HG02840 (cell line): ENCODE measurements at regions not wholly inside any gene's neighbourhood (a gene's known extent, or its start where the extent isn't known, plus 50 kb on each side); places are given as distances from the start of the nearest gene placed in this dataset.

Experiments
- ATAC-seq: cut with Tn5 transposase; IDR thresholded peaks from one replicate; pipeline ENCODE4 v1.9.1; 2021; ENCODE audit warnings: mild to moderate bottlenecking, moderate library complexity, moderate number of reproducible peaks; ENCODE audit not compliant: unreplicated experiment, low FRiP score

DNA sequence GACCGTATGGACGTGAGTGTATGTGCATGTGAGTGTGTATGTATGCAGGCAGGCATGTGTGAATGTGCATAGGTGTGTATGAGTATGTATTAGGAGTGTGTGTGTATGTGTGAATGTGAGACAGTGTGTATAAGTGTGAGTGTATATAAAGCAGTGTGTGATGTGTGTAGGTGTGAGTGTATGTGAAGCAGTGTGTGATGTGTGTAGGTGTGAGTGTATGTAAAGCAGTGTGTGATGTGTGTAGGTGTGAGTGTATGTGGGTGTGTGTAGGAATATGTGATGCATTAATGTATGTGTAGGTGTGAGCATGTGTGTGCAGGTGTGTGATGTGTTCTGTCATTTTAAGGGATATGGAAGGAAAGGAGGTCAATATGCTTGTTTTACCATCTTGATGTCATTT, 215.5 kb downstream of the GADD45G start:
- ATAC-seq = no peak

GRCh38 chr9:89821081-89821480, 216.3 kb downstream of the GADD45G start:
- ATAC-seq = no peak

GRCh38 chr9:89822996-89823395, 218.2 kb downstream of the GADD45G start:
- no peak for ATAC-seq

GRCh38 chr9:89825669-89826068, 220.9 kb downstream of the GADD45G start:
- no peak for ATAC-seq

GRCh38 chr9:89826186-89826585, 221.4 kb downstream of the GADD45G start:
- ATAC-seq = no peak

DNA sequence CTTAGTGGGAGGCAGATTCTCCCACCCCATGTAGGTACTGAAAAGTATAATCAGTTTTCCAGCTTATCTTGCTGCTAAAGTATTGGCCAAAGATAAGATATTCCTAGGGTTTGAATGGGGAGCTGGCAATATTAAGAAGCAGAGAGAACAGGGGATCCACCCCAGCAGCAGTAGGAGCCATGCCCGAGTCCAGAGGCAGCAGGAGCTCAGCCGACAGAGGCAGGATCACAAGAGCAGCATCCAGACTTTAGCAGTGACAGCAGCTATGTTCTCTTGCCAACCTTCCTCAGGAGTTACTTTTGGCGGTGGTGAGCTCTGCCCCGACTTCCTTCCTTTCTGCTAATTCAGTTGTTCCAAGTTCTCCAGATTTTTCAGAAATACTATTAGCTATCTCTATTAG, 224.5 kb downstream of the GADD45G start:
- ATAC-seq = no peak

DNA sequence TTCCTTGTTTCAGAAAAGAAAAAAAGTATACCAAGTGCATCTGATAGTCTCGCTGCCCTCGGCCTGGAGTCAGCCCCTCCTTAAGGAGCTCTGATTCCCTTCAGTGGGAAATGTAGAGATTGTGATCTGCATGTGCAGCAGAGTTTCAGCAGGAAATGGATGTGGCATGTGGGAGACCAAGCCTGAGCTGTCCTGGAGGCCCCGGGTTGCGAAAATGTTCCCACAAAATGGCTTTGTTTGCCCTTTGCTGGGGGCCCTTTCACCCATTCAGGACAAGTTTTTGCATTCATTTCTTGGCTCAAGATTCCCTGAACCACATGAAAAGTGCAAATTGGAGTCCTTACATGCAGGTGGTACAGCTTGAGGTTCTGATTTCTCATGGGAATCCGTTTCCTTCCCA, 230.9 kb downstream of the GADD45G start:
- no peak for ATAC-seq

DNA sequence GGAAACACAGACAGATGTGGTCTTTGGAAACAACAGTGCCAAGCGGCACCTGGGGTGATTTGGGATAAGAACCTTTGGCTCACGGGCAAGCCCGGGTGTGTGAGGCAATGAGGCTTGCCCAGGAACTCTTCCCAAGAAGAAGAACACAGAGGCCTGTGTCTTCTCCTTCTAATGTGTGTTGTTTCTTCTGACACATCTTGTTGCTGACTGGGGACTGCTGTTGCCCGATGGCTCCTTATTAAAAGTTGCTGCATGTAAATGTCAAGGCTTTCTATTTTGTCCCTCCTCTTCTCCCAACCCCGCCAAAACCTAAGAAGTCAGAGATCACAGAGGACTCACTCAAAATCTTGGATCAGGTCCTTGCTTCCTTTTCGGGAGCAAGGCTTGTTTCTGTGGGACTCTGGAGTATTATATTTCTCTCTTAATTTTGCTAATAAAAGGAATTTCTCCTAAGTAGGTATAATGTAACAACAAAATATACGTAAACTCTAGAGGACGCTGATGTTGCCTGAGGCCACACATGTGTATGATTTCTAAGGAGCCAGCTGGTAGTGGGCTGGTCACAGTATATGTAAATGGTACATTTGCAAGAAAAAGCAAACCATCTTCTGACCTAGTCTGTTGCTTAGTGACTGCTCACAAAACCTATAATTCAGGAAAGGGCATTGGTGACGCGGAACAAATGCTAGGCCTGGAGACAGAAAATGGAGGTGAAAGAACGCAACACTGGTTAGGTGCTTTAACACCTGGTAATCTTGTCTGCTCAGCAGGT, 232.5 kb downstream of the GADD45G start:
- no peak for ATAC-seq

GRCh38 chr9:89837934-89838310, 233.1 kb downstream of the GADD45G start:
- no peak for ATAC-seq

DNA sequence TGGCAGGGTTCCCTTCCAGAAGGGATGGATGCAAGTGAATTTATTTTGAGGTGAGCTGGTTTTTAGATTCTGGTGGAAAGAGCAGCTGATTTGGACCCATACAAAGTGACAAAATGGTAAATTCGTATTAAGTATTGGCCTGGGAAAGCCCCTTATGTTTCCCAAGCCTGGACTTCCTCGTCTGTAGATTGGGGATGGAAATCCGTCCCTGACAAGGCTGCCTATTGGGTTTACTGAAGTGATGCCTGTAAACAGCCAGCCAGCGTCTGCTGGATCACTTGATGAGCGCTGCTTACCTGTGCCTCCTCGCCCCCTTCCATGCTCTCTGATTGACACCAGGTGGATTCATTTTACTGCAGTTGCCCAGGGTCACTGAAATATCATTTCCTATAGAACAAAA, 233.8 kb downstream of the GADD45G start:
- ATAC-seq = no peak

GRCh38 chr9:89839449-89839848, 234.6 kb downstream of the GADD45G start:
- ATAC-seq = no peak

GRCh38 chr9:89839952-89840351, 235.1 kb downstream of the GADD45G start:
- no peak for ATAC-seq

GRCh38 chr9:89841456-89841855, 236.6 kb downstream of the GADD45G start:
- no peak for ATAC-seq

DNA sequence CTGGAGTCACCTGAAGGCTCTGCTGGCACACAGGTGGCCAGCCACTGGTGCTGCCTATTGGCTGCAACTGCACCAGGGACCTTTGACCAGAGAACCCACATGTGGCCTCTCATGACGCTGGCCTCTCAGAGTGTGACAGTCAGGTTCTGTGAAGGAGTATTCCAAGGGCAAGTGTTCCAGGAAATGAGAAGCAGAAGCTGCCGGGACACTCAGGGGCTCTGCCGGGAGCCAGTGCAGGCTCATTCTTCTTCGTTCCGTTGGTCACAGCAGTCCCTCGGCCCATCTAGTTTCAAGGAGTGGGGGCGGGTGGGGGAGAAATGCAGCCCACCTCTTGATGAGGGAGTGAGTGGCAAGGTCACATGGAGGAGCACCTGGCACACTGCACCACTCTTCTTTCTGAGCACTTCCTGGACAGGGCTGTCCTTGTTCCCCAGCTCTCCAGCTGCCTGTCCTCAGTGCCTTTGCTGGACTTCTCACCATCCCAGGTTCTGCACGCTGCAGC, 237.5 kb downstream of the GADD45G start:
- no peak for ATAC-seq

DNA sequence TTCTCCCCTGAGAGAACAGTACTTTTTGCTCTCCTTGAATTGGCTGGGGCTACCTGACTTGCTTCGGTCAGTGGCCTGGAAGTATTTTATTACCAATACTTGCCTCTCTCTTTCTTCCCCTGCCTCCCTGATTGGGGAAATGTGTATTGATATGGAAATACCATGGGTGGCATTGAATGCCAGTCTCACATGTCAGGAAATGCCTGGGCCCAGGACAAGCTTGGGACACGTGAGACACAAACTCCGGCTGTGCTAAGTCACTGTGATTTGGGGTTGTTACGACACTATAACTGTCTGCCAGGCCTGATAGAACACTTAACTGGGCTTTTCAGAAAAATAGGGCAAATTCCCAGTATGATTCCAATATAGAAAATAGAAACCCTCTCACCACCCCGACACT, 238.3 kb downstream of the GADD45G start:
- no peak for ATAC-seq

DNA sequence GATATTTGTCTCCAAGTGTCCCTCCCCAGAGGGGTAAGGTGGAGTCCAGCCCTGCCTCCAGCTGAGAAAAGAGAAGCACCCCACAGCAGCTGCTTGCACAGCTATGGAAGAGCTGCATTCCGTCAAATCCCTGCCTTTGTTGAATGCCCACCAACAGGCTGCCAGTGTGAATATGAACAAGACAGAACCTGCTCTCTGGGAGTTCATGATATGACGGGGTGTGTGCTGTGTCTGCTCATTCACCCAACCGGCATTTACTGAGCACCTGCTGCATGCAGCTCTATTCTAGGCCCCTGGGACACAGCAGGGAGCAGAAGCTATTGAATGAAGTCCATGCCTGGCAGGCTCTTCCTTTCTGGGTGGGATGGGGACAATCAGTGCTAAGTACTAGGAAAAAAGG, 238.8 kb downstream of the GADD45G start:
- no peak for ATAC-seq

- ATAC-seq = no peak
Measured at GRCh38 chr9:89844075-89844474, 239.3 kb downstream of the GADD45G start.

DNA sequence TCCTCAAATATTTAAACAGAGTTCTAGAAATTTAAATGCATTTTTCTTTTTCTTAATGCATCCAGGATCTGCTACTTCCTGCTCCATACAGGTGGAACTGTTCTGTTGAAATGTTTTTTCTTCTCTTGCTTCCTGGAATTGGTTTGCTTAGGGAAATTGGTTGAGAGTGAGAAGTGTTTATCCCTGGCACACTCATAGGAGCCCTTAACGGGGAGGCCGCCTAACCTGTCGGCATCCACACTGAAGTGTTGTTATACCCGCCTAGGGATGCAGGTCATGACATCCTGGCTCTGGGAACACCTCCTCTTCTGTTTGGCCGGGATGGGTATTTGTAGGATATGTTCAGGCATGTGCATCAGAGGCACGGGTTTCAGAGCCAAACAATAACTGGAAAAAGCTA, 239.7 kb downstream of the GADD45G start:
- ATAC-seq = no peak

GRCh38 chr9:89845321-89845720, 240.5 kb downstream of the GADD45G start:
- ATAC-seq = no peak

DNA sequence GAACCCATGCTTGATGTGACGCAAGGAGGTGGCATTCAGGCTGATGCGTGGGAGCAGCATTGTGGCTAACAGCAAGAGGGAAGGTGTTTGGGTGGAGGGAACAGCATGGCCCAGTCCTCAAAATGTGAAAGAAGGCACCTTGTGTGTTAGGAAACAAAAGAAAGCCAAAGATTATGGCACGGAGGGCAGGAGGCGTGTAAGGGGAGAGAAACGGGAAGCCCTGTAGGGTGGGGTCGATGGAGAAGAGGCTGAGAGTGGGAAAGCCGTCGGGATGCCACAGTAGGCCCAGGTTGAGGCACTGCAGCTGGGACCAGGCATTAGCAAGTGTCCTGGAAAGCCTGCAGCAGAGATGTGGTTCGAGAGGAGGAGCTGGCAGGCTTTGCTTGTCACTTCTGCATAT, 241.1 kb downstream of the GADD45G start:
- no peak for ATAC-seq

- no peak for ATAC-seq
Measured at GRCh38 chr9:89848060-89849040, 243.5 kb downstream of the GADD45G start.
